Stimulated activated naive B cell treated with anti-CD40 and anti-IgM and Interleukin-4, amounts not matched to agents 10 μg/mL and 1 μg/mL and 100 μg/mL, for 72 hours (primary cell): ENCODE measurements at regions not wholly inside any gene's neighbourhood (a gene's known extent, or its start where the extent isn't known, plus 50 kb on each side); places are given as distances from the start of the nearest gene placed in this dataset.

ENCODE experiments used
- ATAC-seq, 2 donors: fragments of 150-1000 bp; cut with Tn5 transposase; replicated peaks; 2 replicates each; pipeline ENCODE4 v1.10.0; 2021; ENCODE audit warnings: moderate library complexity in 1 of 2
- DNase-seq: peaks from one replicate; pipeline ENCODE4 v3.0.0; 2021
- H3K27ac Mint-ChIP-seq: one replicate; pipeline ENCODE4 v1.8.0; 2022; ENCODE audit warnings: mild to moderate bottlenecking, mixed read lengths
- H3K27me3 Mint-ChIP-seq, 2 donors: one replicate each; pipeline ENCODE4 v1.8.0; 2022; ENCODE audit warnings: mixed read lengths in 2 of 2
- H3K36me3 Mint-ChIP-seq, 2 donors: one replicate each; pipeline ENCODE4 v1.8.0; 2022; ENCODE audit warnings: mixed read lengths in 2 of 2, mild to moderate bottlenecking in 1 of 2
- H3K4me1 Mint-ChIP-seq, 2 donors: one replicate each; pipeline ENCODE4 v1.8.0; 2022; ENCODE audit warnings: mixed read lengths in 2 of 2, mild to moderate bottlenecking in 1 of 2
- H3K4me3 Mint-ChIP-seq, 2 donors: one replicate each; pipeline ENCODE4 v1.8.0; 2022; ENCODE audit warnings: mild to moderate bottlenecking in 2 of 2, mixed read lengths in 2 of 2, moderate library complexity in 1 of 2
- H3K9me3 Mint-ChIP-seq, 2 donors: one replicate each; pipeline ENCODE4 v1.8.0; 2022; ENCODE audit warnings: mixed read lengths in 2 of 2, mild to moderate bottlenecking in 1 of 2

DNA sequence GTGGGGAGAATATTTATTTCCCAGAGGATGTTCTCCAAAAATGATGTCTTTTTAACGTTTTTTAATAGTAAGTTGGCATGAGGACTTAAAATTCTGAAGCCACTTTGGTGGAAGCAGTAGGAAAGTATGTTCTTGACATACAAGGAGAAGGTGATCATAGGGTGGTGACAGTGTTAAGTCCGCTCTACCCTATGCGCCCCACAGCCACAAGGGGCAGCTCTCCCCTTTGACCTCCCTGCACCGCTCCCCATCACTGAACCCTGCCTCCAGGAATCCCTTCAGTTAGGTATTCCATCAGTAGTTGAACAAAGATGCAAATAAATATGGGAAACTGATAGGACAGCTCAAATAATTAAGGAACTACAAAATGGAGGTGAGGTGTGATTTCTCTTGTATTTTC lies 111.4 kb downstream of the PLEKHG1 start:
- H3K9me3 Mint-ChIP-seq = no peaks in the 10 kb centered on the region
- no peaks in the 10 kb centered on the region for H3K27me3 Mint-ChIP-seq
- ATAC-seq = no peak
- peaks cover 35 to 66% of the 10 kb centered on the region in 2 donors for H3K4me1 Mint-ChIP-seq
- H3K27ac Mint-ChIP-seq = peak overlapping the region; percentile 11
- DNase-seq = no peak
- H3K4me3 Mint-ChIP-seq = no peak overlapping the region
- H3K36me3 Mint-ChIP-seq = peaks cover 19 to 42% of the 10 kb centered on the region in 2 donors

- Mint-ChIP-seq H3K27ac (peak overlapping the region; percentile 59), H3K36me3 (peaks cover 19 to 47% of the 10 kb centered on the region in 2 donors), H3K9me3 (no peaks in the 10 kb centered on the region), H3K27me3 (no peaks in the 10 kb centered on the region), H3K4me3 (no peak overlapping the region), H3K4me1 (peaks cover 40 to 66% of the 10 kb centered on the region in 2 donors)
- ATAC-seq (no peak), DNase-seq (no peak)
Observed at GRCh38 chr6:150711584-150712504, 112.2 kb downstream of the PLEKHG1 start.

DNA sequence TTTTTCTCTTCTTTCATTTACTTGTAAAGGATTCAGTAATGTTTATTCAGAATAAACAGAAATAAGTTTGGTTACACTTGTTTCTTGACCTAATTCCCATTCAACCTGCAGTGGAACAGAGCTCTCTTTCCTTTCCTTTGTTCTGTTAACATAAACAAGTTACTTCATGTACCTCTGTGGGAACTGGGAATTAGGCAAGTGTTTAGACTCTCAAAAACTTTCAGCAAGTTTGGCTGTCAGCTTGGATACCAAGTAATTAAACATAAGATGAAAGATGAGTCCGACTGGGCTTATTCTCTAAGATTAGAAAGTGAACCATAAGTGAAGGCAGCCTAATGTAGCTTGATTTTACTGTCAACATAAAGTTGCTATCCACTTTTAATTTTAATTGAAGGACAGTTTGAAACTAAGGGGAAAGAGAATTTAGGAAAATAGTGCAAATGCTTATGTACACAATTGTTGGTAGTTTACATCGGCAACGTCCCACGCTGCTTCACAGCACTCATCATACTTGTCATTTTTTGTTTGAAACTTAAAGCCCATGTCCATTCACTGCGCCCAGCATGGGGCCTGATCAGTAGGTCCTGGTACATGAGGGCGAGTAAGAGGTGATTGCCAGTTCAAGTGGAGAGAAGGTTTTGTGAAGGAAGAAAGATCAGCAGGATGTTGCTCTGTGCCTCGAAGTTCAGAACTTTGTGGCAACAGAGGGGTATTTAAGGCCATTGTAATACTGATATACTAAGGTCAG lies 113.0 kb downstream of the PLEKHG1 start:
- no peak for ATAC-seq
- Mint-ChIP-seq H3K27ac (peak overlapping the region; percentile 59), H3K27me3 (no peaks in the 10 kb centered on the region), H3K36me3 (peaks cover 22 to 46% of the 10 kb centered on the region in 2 donors), H3K4me3 (no peak overlapping the region), H3K9me3 (no peaks in the 10 kb centered on the region), H3K4me1 (peaks cover 41 to 58% of the 10 kb centered on the region in 2 donors)
- no peak for DNase-seq

DNA sequence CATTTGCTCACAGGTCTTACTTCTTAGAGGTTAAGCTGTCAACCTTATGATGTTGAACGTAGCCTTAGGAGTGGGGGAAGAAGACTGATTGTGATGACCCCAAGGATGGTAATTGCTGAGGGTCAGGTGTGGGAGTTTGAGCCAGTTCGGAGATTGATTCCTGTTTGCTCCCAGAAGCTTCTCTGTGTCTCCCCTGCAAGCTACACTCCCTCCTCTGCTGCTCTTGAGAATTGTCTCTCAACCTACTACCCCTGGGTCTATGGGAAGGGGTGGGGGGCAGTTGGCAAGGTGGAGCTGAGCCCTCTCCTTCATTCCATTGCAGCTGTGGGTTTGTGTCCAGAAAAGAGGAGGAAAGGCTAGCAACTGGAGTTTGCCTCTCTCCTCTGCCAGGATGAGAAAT lies 113.8 kb downstream of the PLEKHG1 start:
- Mint-ChIP-seq H3K9me3 (no peaks in the 10 kb centered on the region), H3K4me3 (no peak overlapping the region), H3K27me3 (no peaks in the 10 kb centered on the region), H3K27ac (peak overlapping the region; percentile 37), H3K4me1 (peaks cover 35 to 52% of the 10 kb centered on the region in 2 donors), H3K36me3 (peaks cover 17 to 39% of the 10 kb centered on the region in 2 donors)
- DNase-seq (no peak), ATAC-seq (no peak)

DNA sequence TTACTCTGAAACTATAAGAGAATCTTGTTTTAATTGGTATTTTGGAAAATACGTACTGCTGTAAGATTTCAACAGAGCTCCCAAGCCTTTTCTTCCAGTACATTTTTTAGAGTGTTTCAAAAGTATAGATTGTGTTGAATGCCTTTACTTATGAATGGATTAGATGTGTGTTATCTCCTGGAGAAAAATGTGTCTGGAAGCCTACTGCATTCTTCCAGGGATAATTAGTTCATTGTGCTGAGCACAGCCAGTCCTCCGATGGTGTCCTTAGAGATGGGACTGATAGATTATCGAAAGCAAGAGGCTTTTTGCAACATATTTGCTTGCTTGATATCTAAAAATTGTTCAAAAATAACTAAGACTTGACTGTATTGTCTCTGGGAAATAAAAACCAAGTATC lies 114.2 kb downstream of the PLEKHG1 start:
- no peaks in the 10 kb centered on the region for H3K27me3 Mint-ChIP-seq
- H3K9me3 Mint-ChIP-seq = no peaks in the 10 kb centered on the region
- ATAC-seq (no peak), DNase-seq (no peak)
- no peak overlapping the region for H3K4me3 Mint-ChIP-seq
- H3K36me3 Mint-ChIP-seq = peaks cover 18 to 40% of the 10 kb centered on the region in 2 donors
- H3K27ac Mint-ChIP-seq = no peak overlapping the region
- H3K4me1 Mint-ChIP-seq = peaks cover 37 to 56% of the 10 kb centered on the region in 2 donors

DNA sequence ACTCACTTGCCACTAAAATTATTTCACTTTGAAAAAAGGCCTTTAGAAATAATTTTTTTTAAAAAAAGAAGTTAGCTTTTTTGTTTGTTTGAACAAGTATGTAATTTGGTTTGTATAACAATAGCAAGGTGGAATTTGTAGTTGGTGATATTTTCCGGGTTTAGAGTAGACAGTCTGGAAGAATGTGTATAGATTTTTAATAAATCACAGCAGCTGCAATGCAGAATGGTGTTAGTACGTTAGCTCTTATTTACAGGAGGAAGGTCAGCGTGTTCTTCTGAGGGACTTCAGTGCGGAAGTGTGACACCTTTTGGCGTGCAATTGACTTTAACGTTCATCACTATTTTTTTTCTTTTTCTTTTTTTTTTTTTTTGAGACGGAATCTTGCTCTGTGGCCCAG lies 115.4 kb downstream of the PLEKHG1 start:
- H3K36me3 Mint-ChIP-seq = peaks cover 19 to 44% of the 10 kb centered on the region in 2 donors
- DNase-seq (no peak), ATAC-seq (no peak)
- no peaks in the 10 kb centered on the region for H3K27me3 Mint-ChIP-seq
- H3K4me3 Mint-ChIP-seq = no peak overlapping the region
- no peak overlapping the region for H3K27ac Mint-ChIP-seq
- H3K4me1 Mint-ChIP-seq = peaks cover 44 to 63% of the 10 kb centered on the region in 2 donors
- no peaks in the 10 kb centered on the region for H3K9me3 Mint-ChIP-seq

DNA sequence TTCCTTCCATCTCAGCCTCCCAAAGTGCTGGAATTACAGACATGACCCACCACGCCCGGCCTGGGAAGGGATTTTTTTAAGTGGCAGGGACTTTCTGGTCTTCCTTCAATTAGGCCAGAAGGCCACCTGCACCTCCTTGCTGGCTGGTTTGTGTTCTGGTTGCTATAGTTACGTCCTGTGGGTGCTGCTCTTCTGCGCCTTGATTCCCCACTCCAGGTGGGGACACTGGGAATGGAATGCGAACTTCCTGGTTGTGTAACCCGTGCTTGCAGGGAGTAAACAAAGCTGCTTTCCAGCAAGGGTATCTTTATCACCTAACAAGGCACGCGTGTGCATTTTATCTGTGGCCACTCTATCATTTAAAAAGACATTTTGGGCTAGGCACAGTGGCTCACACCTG lies 117.7 kb downstream of the PLEKHG1 start:
- H3K4me3 Mint-ChIP-seq = no peak overlapping the region
- H3K27ac Mint-ChIP-seq = no peak overlapping the region
- H3K9me3 Mint-ChIP-seq = no peaks in the 10 kb centered on the region
- peaks cover 44 to 56% of the 10 kb centered on the region in 2 donors for H3K4me1 Mint-ChIP-seq
- ATAC-seq (no peak), DNase-seq (no peak)
- no peaks in the 10 kb centered on the region for H3K27me3 Mint-ChIP-seq
- H3K36me3 Mint-ChIP-seq = peaks cover 9 to 36% of the 10 kb centered on the region in 2 donors

- no peak for ATAC-seq
- no peaks in the 10 kb centered on the region for H3K27me3 Mint-ChIP-seq
- H3K9me3 Mint-ChIP-seq = no peaks in the 10 kb centered on the region
- no peak for DNase-seq
- H3K4me3 Mint-ChIP-seq = peak overlapping the region; percentile 12 to 27
- peaks cover 46 to 56% of the 10 kb centered on the region in 2 donors for H3K4me1 Mint-ChIP-seq
- peaks cover 19 to 39% of the 10 kb centered on the region in 2 donors for H3K36me3 Mint-ChIP-seq
- no peak overlapping the region for H3K27ac Mint-ChIP-seq
Observed at GRCh38 chr6:150719099-150719766, 119.5 kb downstream of the PLEKHG1 start.

DNA sequence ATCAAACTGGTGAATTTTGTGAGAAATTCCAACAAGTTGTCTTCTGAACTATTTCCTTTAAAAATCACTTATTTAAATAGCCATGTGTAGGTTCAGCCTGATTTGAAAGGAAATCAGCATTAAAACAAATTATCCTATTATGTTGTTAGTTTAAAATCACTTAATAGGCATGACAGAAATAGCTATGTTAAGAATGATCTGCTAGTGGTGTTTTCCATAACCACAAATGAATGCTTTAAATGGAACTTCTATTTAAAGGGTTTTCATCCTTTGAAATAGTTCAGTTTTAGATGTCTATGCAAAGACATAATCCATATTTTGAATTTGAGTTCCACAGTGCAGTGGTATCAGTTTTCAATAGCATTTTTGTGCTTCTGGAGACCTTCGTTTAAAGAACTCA lies 120.1 kb downstream of the PLEKHG1 start:
- H3K27me3 Mint-ChIP-seq = no peaks in the 10 kb centered on the region
- ATAC-seq = no peak
- no peak overlapping the region for H3K4me3 Mint-ChIP-seq
- H3K9me3 Mint-ChIP-seq = no peaks in the 10 kb centered on the region
- H3K4me1 Mint-ChIP-seq = peaks cover 46 to 62% of the 10 kb centered on the region in 2 donors
- no peak for DNase-seq
- H3K36me3 Mint-ChIP-seq = peaks cover 20 to 38% of the 10 kb centered on the region in 2 donors
- no peak overlapping the region for H3K27ac Mint-ChIP-seq

- DNase-seq (peak; percentile 60), ATAC-seq (peak; percentile 99 to 100)
- peak overlapping the region; percentile 42 to 68 for H3K4me3 Mint-ChIP-seq
- peaks cover 20 to 46% of the 10 kb centered on the region in 2 donors for H3K36me3 Mint-ChIP-seq
- no peaks in the 10 kb centered on the region for H3K9me3 Mint-ChIP-seq
- peaks cover 51 to 71% of the 10 kb centered on the region in 2 donors for H3K4me1 Mint-ChIP-seq
- H3K27me3 Mint-ChIP-seq = no peaks in the 10 kb centered on the region
- peak overlapping the region; percentile 48 for H3K27ac Mint-ChIP-seq
Observed at GRCh38 chr6:150720774-150721233, 121.1 kb downstream of the PLEKHG1 start.

GRCh38 chr6:150721418-150722266 lies 122.0 kb downstream of the PLEKHG1 start:
- H3K36me3 Mint-ChIP-seq = peaks cover 22 to 40% of the 10 kb centered on the region in 2 donors
- no peaks in the 10 kb centered on the region for H3K27me3 Mint-ChIP-seq
- H3K4me3 Mint-ChIP-seq = peak overlapping the region; percentile 42 to 68
- H3K4me1 Mint-ChIP-seq = peaks cover 47 to 68% of the 10 kb centered on the region in 2 donors
- no peaks in the 10 kb centered on the region for H3K9me3 Mint-ChIP-seq
- H3K27ac Mint-ChIP-seq = no peak overlapping the region
- DNase-seq (no peak), ATAC-seq (no peak)

DNA sequence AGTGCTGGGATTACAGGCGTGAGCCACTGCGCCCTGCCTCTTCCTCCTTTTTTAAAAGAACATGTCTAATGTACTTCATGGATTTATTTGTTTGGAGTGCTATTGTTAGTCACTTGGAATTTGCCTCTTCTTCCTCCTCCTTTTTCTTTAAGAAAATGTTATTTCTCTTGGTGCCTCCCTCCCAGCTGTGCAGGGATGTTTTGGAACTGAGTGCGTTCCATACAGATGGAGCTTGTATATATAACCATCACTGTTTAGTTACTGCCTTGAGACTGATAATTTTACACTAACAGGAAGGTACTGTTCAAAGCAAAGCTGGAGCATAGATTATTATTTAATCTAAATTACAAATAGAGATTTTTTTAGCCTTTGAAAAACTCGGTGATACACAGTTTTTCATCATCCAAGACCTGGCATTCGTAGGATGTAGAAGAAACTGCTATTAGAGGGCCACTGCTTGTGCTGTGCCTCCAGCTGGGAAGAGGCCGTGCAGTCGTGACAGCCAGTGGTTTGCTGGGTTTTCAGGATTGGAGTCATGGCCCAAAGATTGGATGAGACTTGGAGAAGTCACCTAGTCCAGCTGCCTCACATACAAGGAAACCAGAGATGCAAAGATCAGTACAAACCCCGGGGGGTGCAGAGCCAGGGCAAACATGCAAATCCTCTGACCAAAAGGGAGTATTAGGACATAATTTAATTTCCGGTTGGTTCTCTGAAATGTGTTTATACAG lies 123.1 kb downstream of the PLEKHG1 start:
- ATAC-seq (no peak), DNase-seq (no peak)
- Mint-ChIP-seq H3K27me3 (no peaks in the 10 kb centered on the region), H3K27ac (no peak overlapping the region), H3K9me3 (no peaks in the 10 kb centered on the region), H3K4me3 (no peak overlapping the region), H3K4me1 (peaks cover 43 to 70% of the 10 kb centered on the region in 2 donors), H3K36me3 (peaks cover 20 to 41% of the 10 kb centered on the region in 2 donors)

GRCh38 chr6:150723345-150723658 lies 123.6 kb downstream of the PLEKHG1 start:
- DNase-seq (no peak), ATAC-seq (no peak)
- Mint-ChIP-seq H3K27me3 (no peaks in the 10 kb centered on the region), H3K27ac (no peak overlapping the region), H3K4me1 (peaks cover 43 to 70% of the 10 kb centered on the region in 2 donors), H3K36me3 (peaks cover 20 to 41% of the 10 kb centered on the region in 2 donors), H3K9me3 (no peaks in the 10 kb centered on the region), H3K4me3 (no peak overlapping the region)
